ENCODE measurements at regions not wholly inside any gene's neighbourhood (a gene's known extent, or its start where the extent isn't known, plus 50 kb on each side); places are given as distances from the start of the nearest gene placed in this dataset.

DNA sequence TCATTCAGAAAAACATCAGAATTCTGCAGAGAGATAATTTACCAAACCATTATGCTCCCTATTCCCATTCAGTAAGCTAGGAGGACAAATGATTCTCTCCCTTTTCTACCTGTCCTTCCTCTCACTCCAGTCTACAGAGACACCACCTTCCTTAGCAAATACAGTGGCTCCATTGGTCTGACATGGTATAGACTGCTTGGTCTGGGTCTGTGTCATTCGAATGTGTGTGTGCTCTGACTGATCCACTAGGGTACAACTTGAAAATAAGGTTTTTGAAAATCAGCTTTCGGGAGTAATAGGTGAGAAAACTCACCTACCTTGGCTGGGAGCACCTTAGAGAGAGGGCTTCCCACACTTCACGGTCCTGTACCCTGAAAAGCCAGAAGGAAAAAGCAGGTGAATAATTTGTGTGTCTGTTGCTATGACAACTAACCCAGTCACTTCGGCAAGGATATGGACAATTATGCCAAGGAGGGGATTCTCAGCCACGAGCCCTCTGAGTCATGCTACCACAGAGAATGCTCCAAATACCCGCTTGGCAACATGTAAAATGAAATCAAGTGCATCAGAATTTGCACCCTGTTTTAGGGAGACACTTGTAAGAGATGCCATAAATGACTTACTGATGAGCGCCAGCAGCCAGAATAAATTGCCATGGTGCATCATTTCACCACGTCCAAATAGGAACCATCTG lies 114.5 kb upstream of the PRKCQ start:
- TF ChIP-seq, protein P1, sequence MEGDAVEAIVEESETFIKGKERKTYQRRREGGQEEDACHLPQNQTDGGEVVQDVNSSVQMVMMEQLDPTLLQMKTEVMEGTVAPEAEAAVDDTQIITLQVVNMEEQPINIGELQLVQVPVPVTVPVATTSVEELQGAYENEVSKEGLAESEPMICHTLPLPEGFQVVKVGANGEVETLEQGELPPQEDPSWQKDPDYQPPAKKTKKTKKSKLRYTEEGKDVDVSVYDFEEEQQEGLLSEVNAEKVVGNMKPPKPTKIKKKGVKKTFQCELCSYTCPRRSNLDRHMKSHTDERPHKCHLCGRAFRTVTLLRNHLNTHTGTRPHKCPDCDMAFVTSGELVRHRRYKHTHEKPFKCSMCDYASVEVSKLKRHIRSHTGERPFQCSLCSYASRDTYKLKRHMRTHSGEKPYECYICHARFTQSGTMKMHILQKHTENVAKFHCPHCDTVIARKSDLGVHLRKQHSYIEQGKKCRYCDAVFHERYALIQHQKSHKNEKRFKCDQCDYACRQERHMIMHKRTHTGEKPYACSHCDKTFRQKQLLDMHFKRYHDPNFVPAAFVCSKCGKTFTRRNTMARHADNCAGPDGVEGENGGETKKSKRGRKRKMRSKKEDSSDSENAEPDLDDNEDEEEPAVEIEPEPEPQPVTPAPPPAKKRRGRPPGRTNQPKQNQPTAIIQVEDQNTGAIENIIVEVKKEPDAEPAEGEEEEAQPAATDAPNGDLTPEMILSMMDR (IDR thresholded peaks at IDR 0.05) = no peak
- no peak for TF ChIP-seq POLR2A (IDR thresholded peaks at IDR 0.05)
